DND-41 (cell line): ENCODE measurements at regions not wholly inside any gene's neighbourhood (a gene's known extent, or its start where the extent isn't known, plus 50 kb on each side); places are given as distances from the start of the nearest gene placed in this dataset.

Experiments
- ATAC-seq: fragments of 200-7000 bp; cut with Tn5 transposase; 3 replicates; pipeline ENCODE4 v1.9.1; 2021; ENCODE audit warnings: low read depth; ENCODE audit not compliant: insufficient read depth
- DNase-seq: peaks from one replicate; pipeline ENCODE4 v3.0.0-alpha.2; 2020
- H2AFZ ChIP-seq: 2 replicates; pipeline ENCODE4 v1.6.0; 2012; ENCODE audit warnings: low read depth, low read length
- H3K27ac ChIP-seq: 2 replicates; pipeline ENCODE4 v1.5.1; 2012; ENCODE audit warnings: low read length, inconsistent platforms
- H3K27me3 ChIP-seq: fragments of 200-600 bp; sonication (generic); 2 replicates; pipeline ENCODE4 v1.6.0; 2012; ENCODE audit warnings: low read length, mild to moderate bottlenecking, inconsistent platforms; ENCODE audit not compliant: insufficient read depth, poor library complexity
- H3K36me3 ChIP-seq: 2 replicates; pipeline ENCODE4 v1.5.1; 2012; ENCODE audit warnings: low read length, inconsistent platforms; ENCODE audit not compliant: insufficient read depth
- H3K4me1 ChIP-seq: 2 replicates; pipeline ENCODE4 v1.5.1; 2012; ENCODE audit warnings: mild to moderate bottlenecking, low read length; ENCODE audit not compliant: insufficient read depth
- H3K4me2 ChIP-seq: 2 replicates; pipeline ENCODE4 v1.6.0; 2012; ENCODE audit warnings: mild to moderate bottlenecking, moderate library complexity, low read length, inconsistent platforms; ENCODE audit not compliant: insufficient read depth
- H3K4me3 ChIP-seq, 2 experiments: fragments of 200-600 bp in 1 of 2; shearing (Covaris generic) in 1 of 2; 2 replicates each; pipeline ENCODE4 v1.5.1; 2012 to 2016; ENCODE audit warnings: inconsistent platforms in 2 of 2, low read length in 2 of 2, mild to moderate bottlenecking in 2 of 2, low read depth in 1 of 2, moderate library complexity in 1 of 2
- H3K79me2 ChIP-seq: 2 replicates; pipeline ENCODE4 v1.6.0; 2012; ENCODE audit warnings: low read length, inconsistent platforms; ENCODE audit not compliant: insufficient read depth
- H3K9ac ChIP-seq: 2 replicates; pipeline ENCODE4 v1.6.0; 2012; ENCODE audit warnings: low read depth, mild to moderate bottlenecking, inconsistent platforms, low read length, moderate library complexity
- H3K9me3 ChIP-seq: 2 replicates; pipeline ENCODE4 v1.5.1; 2012; ENCODE audit warnings: low read length, moderate library complexity, mild to moderate bottlenecking, inconsistent platforms; ENCODE audit not compliant: insufficient read depth, severe bottlenecking
- H4K20me1 ChIP-seq: 2 replicates; pipeline ENCODE4 v1.6.0; 2012; ENCODE audit warnings: low read length; ENCODE audit not compliant: insufficient read depth
- EZH2 ChIP-seq: IDR thresholded peaks from 3 replicates; pipeline ENCODE4 v1.6.1; 2012; ENCODE audit warnings: borderline replicate concordance, low read depth, mild to moderate bottlenecking, moderate library complexity, low read length, inconsistent platforms; ENCODE audit not compliant: severe bottlenecking
- TF ChIP-seq, protein P1 (sequence below): IDR thresholded peaks from 2 replicates; pipeline ENCODE4 v1.5.1; 2012; ENCODE audit warnings: borderline replicate concordance, low read length, moderate library complexity, mild to moderate bottlenecking; ENCODE audit not compliant: poor library complexity, severe bottlenecking; ENCODE audit errors: extremely low read depth

GRCh38 chr4:19002170-19002569 lies 980.6 kb upstream of the LCORL start:
- H3K4me2 ChIP-seq, result no peak overlapping the region
- H3K9me3 ChIP-seq, result no peaks in the 10 kb centered on the region
- no peaks in the 10 kb centered on the region for H3K36me3 ChIP-seq
- no peaks in the 10 kb centered on the region for H3K27me3 ChIP-seq
- H3K4me1 ChIP-seq, result no peaks in the 10 kb centered on the region
- TF ChIP-seq, protein P1, sequence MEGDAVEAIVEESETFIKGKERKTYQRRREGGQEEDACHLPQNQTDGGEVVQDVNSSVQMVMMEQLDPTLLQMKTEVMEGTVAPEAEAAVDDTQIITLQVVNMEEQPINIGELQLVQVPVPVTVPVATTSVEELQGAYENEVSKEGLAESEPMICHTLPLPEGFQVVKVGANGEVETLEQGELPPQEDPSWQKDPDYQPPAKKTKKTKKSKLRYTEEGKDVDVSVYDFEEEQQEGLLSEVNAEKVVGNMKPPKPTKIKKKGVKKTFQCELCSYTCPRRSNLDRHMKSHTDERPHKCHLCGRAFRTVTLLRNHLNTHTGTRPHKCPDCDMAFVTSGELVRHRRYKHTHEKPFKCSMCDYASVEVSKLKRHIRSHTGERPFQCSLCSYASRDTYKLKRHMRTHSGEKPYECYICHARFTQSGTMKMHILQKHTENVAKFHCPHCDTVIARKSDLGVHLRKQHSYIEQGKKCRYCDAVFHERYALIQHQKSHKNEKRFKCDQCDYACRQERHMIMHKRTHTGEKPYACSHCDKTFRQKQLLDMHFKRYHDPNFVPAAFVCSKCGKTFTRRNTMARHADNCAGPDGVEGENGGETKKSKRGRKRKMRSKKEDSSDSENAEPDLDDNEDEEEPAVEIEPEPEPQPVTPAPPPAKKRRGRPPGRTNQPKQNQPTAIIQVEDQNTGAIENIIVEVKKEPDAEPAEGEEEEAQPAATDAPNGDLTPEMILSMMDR, result no peak
- TF ChIP-seq EZH2, result no peak
- no peaks in the 10 kb centered on the region for H4K20me1 ChIP-seq
- no peak for ATAC-seq
- no peak overlapping the region for H3K4me3 ChIP-seq
- H3K9ac ChIP-seq, result no peak overlapping the region
- no peaks in the 10 kb centered on the region for H3K79me2 ChIP-seq
- H2AFZ ChIP-seq, result no peak overlapping the region
- DNase-seq, result no peak
- H3K27ac ChIP-seq, result no peak overlapping the region

DNA sequence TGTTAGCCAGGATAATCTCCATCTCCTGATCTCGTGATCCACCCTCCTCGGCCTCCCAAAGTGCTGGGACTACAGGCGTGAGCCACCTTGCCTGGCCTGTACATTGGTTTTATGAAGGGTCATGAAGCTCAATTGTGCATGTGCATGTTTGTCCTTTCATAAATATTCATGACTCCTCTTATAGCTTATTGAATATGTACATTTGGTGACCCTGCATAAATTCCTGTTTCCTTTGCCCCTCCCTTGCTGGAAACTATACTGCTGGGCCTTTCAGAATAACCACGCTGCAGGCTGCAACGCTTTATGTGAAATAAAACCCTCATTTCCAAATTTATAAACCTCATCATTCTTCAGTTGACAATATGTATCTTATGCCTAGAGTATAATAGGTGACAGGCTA lies 978.0 kb upstream of the LCORL start:
- TF ChIP-seq, protein P1, result no peak
- no peak for TF ChIP-seq EZH2
- Histone ChIP-seq H3K27ac (no peak overlapping the region), H2AFZ (no peak overlapping the region), H3K9me3 (no peaks in the 10 kb centered on the region), H3K79me2 (no peaks in the 10 kb centered on the region), H3K4me2 (no peak overlapping the region), H3K4me1 (no peaks in the 10 kb centered on the region), H3K27me3 (no peaks in the 10 kb centered on the region), H3K9ac (no peak overlapping the region), H3K4me3 (no peak overlapping the region), H3K36me3 (no peaks in the 10 kb centered on the region), H4K20me1 (no peaks in the 10 kb centered on the region)
- DNase-seq (no peak), ATAC-seq (no peak)

GRCh38 chr4:18981234-18981615 lies 959.7 kb upstream of the LCORL start:
- no peak for TF ChIP-seq EZH2
- TF ChIP-seq, protein P1, result no peak
- H3K4me2 ChIP-seq, result no peak overlapping the region
- ATAC-seq, result no peak

More at GRCh38 chr4:18981234-18981615, 959.7 kb upstream of the LCORL start:
- Histone ChIP-seq H3K27me3 (no peaks in the 10 kb centered on the region), H3K79me2 (no peaks in the 10 kb centered on the region), H3K36me3 (no peaks in the 10 kb centered on the region), H3K27ac (no peak overlapping the region), H4K20me1 (no peaks in the 10 kb centered on the region), H3K9me3 (no peaks in the 10 kb centered on the region), H3K4me3 (no peak overlapping the region), H2AFZ (no peak overlapping the region), H3K4me1 (no peaks in the 10 kb centered on the region), H3K9ac (no peak overlapping the region)
- DNase-seq, result no peak
